ENCODE measurements at regions not wholly inside any gene's neighbourhood (a gene's known extent, or its start where the extent isn't known, plus 50 kb on each side); places are given as distances from the start of the nearest gene placed in this dataset.
A peak's percentile ranks its signal among the peaks of the same experiment; 100 is the strongest.

- DNase-seq = no peak
These were observed 111.7 kb upstream of the AKIP1 start for GRCh38 chr11:8799273-8799672.

- DNase-seq = no peak
These were observed 110.4 kb upstream of the AKIP1 start for GRCh38 chr11:8800520-8801110.

- no peak for DNase-seq
These were observed 109.9 kb upstream of the AKIP1 start for GRCh38 chr11:8801121-8801520.

- DNase-seq = no peak
These were observed 108.7 kb upstream of the AKIP1 start for GRCh38 chr11:8802251-8802650.

GRCh38 chr11:8803973-8804372, 107.0 kb upstream of the AKIP1 start:
- DNase-seq = no peak

GRCh38 chr11:8805296-8805695, 105.7 kb upstream of the AKIP1 start:
- DNase-seq = no peak

GRCh38 chr11:8806974-8807373, 104.0 kb upstream of the AKIP1 start:
- DNase-seq = no peak

- peak; percentile 91 for DNase-seq
These were observed 103.3 kb upstream of the AKIP1 start for GRCh38 chr11:8807544-8808225.

GRCh38 chr11:8808226-8808585, 102.8 kb upstream of the AKIP1 start:
- DNase-seq = peak; percentile 47

- peak; percentile 11 for DNase-seq
These were observed 101.6 kb upstream of the AKIP1 start for GRCh38 chr11:8809241-8809938.

- DNase-seq = no peak
These were observed 101.0 kb upstream of the AKIP1 start for GRCh38 chr11:8809939-8810539.

GRCh38 chr11:8810540-8811301, 100.3 kb upstream of the AKIP1 start:
- peak; percentile 88 for DNase-seq

GRCh38 chr11:8811571-8811970, 99.4 kb upstream of the AKIP1 start:
- peak; percentile 64 for DNase-seq

- DNase-seq = no peak
These were observed 98.6 kb upstream of the AKIP1 start for GRCh38 chr11:8812438-8812837.

GRCh38 chr11:8813658-8814057, 97.3 kb upstream of the AKIP1 start:
- peak; percentile 87 for DNase-seq

GRCh38 chr11:8814209-8814922, 96.6 kb upstream of the AKIP1 start:
- peak; percentile 14 for DNase-seq

- peak; percentile 12 for DNase-seq
These were observed 96.1 kb upstream of the AKIP1 start for GRCh38 chr11:8814923-8815240.

GRCh38 chr11:8818421-8818820, 92.6 kb upstream of the AKIP1 start:
- DNase-seq = no peak

- no peak for DNase-seq
These were observed 90.6 kb upstream of the AKIP1 start for GRCh38 chr11:8820401-8820800.

- DNase-seq = no peak
These were observed 88.5 kb upstream of the AKIP1 start for GRCh38 chr11:8822469-8822868.

GRCh38 chr11:8823174-8823742, 87.7 kb upstream of the AKIP1 start:
- DNase-seq = no peak
